ENCODE measurements at regions not wholly inside any gene's neighbourhood (a gene's known extent, or its start where the extent isn't known, plus 50 kb on each side); places are given as distances from the start of the nearest gene placed in this dataset.

DNA sequence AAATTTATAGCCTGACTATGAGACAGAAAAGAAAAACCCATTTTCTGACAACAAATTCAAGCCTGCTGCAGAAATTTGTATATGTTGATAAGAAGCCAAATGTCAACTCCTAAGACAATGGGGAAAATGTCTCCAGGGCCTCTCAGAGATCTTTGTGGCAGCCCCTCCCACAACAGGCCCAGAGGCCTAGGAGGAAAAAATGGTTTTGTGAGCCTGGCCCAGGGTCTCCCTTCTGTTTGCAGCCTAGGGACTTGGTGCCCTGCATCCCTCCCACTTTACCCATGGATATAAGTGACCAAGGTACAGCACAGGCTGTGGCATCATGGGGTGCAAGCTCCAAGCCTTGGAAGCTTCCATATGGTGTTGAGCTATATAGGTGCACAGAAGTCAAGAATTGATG, 740.2 kb downstream of the SEMA5A start:
- H3K36me3 Mint-ChIP-seq (ENCODE audit: low read depth), result no peaks in the 10 kb centered on the region
- no peak for DNase-seq
- H3K4me3 Mint-ChIP-seq, result no peak overlapping the region
- H3K9me3 Mint-ChIP-seq (ENCODE audit: insufficient read depth), result peaks cover 23% of the 10 kb centered on the region
- H3K27me3 Mint-ChIP-seq (ENCODE audit: low read depth), result no peaks in the 10 kb centered on the region
- no peaks in the 10 kb centered on the region for H3K4me1 Mint-ChIP-seq (ENCODE audit: low read depth)
- POLR2A ChIA-PET, result no interaction called here
- no peak overlapping the region for H3K27ac Mint-ChIP-seq
- CTCF ChIA-PET, result no interaction called here
- ATAC-seq, result no peak

DNA sequence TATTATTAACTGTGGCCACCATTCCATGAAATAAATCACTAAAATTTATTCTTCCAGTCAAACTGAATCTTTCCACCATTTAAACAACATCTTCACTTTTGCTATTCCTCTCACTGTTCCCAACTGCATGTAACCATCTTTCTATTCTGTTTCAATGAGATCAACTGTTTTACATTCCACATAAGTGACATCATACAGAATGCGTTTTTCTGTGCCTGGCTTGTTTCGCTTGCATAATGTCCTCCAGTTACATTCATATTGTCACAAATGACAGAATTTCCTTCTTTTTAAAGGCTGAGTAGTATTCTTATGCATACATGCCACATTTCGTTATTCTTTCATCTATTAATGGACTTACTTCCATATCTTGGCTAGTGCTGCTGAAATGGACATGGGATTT, 738.2 kb downstream of the SEMA5A start:
- Mint-ChIP-seq H3K27ac (no peak overlapping the region), H3K36me3 (ENCODE audit: low read depth) (no peaks in the 10 kb centered on the region), H3K4me3 (no peak overlapping the region), H3K4me1 (ENCODE audit: low read depth) (no peaks in the 10 kb centered on the region), H3K9me3 (ENCODE audit: insufficient read depth) (peaks cover 23% of the 10 kb centered on the region), H3K27me3 (ENCODE audit: low read depth) (no peaks in the 10 kb centered on the region)
- POLR2A ChIA-PET, result no interaction called here
- ATAC-seq (no peak), DNase-seq (no peak)
- CTCF ChIA-PET, result no interaction called here

DNA sequence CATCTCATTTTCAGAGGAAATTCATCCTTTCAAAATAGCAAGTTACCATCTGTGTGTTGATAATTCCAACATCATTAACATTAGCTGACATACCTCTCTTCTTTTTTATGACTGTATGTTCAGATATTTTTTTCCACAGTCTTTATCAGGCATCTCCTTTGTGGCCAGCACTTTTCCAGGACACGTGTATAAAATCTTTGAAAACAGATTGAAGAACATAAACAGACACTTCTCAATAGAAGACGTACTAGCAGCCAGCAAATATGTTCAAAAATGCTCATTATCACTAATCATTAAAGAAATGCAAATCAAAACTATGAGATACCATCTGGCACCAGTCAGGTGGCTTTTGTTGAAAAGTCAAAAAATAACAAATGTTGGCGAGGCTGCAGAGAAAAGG, 734.3 kb downstream of the SEMA5A start:
- ChIA-PET POLR2A (no interaction called here), CTCF (no interaction called here)
- no peaks in the 10 kb centered on the region for H3K4me1 Mint-ChIP-seq (ENCODE audit: low read depth)
- H3K27me3 Mint-ChIP-seq (ENCODE audit: low read depth), result no peaks in the 10 kb centered on the region
- no peak overlapping the region for H3K27ac Mint-ChIP-seq
- H3K36me3 Mint-ChIP-seq (ENCODE audit: low read depth), result no peaks in the 10 kb centered on the region
- H3K4me3 Mint-ChIP-seq, result no peak overlapping the region
- peaks cover 11% of the 10 kb centered on the region for H3K9me3 Mint-ChIP-seq (ENCODE audit: insufficient read depth)
- no peak for DNase-seq
- no peak for ATAC-seq

DNA sequence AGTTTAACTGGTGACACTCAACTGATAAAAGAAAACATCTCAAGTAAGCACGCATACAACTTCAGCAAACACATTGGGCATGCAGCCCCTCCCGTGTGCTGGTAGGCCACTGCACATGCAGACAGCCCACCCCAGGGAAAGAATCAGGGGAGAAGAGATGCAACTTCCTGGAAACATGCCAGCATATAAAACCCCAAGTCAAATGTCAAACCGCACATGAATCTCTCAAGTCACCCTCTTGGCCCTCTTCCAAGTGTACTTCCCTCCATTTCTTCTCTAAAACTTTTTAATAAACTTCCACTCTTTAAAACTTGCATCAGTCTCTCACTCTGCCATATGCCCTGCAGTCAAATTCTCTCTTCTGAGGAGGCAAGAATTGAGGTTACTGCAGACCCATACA, 732.7 kb downstream of the SEMA5A start:
- no peaks in the 10 kb centered on the region for H3K36me3 Mint-ChIP-seq (ENCODE audit: low read depth)
- H3K4me3 Mint-ChIP-seq, result no peak overlapping the region
- DNase-seq (no peak), ATAC-seq (no peak)
- H3K27me3 Mint-ChIP-seq (ENCODE audit: low read depth), result no peaks in the 10 kb centered on the region
- POLR2A ChIA-PET, result no interaction called here
- H3K27ac Mint-ChIP-seq, result no peak overlapping the region
- peaks cover 7% of the 10 kb centered on the region for H3K9me3 Mint-ChIP-seq (ENCODE audit: insufficient read depth)
- CTCF ChIA-PET, result no interaction called here
- H3K4me1 Mint-ChIP-seq (ENCODE audit: low read depth), result no peaks in the 10 kb centered on the region

DNA sequence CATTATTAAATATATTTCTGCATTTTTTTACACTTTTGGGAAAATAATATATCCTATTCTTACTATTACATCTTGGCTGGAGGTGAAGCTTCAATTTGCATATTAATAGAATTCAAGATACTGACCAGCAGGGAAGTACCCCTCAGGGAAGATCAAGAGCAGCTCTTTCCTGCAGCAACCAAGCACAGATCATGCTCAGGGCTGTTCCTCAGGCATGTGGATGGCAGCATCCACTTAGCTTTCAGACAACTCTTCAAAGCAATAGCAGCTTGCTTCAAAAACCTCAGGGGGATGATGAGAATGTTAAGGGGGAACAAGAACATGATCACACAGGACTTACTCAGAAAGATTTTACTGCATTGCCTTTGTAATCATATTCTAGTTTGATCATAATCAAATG, 731.8 kb downstream of the SEMA5A start:
- POLR2A ChIA-PET, result no interaction called here
- peaks cover 7% of the 10 kb centered on the region for H3K9me3 Mint-ChIP-seq (ENCODE audit: insufficient read depth)
- H3K36me3 Mint-ChIP-seq (ENCODE audit: low read depth), result no peaks in the 10 kb centered on the region
- H3K27ac Mint-ChIP-seq, result no peak overlapping the region
- CTCF ChIA-PET, result no interaction called here
- no peaks in the 10 kb centered on the region for H3K27me3 Mint-ChIP-seq (ENCODE audit: low read depth)
- no peak for ATAC-seq
- H3K4me1 Mint-ChIP-seq (ENCODE audit: low read depth), result no peaks in the 10 kb centered on the region
- no peak overlapping the region for H3K4me3 Mint-ChIP-seq
- no peak for DNase-seq

DNA sequence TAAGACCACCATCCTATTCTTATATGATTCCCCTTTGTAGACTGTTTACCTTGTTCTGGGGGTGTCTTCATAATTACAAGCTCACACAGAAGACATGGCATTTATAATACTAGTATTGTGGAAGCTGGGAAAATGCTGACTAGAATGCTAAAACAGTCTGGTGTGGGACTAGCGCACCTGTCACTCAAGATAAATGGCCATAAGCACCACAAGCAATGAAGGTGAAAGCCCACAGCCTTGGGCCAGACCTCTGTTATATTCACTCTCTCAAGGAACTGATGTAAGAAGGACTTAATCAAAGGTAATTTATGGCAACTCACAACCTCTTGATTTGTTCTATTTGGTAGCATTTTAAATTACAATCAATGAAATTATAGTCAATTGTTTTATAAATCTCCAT, 721.5 kb downstream of the SEMA5A start:
- no peaks in the 10 kb centered on the region for H3K9me3 Mint-ChIP-seq (ENCODE audit: insufficient read depth)
- H3K36me3 Mint-ChIP-seq (ENCODE audit: low read depth), result no peaks in the 10 kb centered on the region
- no peaks in the 10 kb centered on the region for H3K27me3 Mint-ChIP-seq (ENCODE audit: low read depth)
- no peak overlapping the region for H3K27ac Mint-ChIP-seq
- DNase-seq (no peak), ATAC-seq (no peak)
- H3K4me3 Mint-ChIP-seq, result no peak overlapping the region
- ChIA-PET CTCF (no interaction called here), POLR2A (no interaction called here)
- no peaks in the 10 kb centered on the region for H3K4me1 Mint-ChIP-seq (ENCODE audit: low read depth)

DNA sequence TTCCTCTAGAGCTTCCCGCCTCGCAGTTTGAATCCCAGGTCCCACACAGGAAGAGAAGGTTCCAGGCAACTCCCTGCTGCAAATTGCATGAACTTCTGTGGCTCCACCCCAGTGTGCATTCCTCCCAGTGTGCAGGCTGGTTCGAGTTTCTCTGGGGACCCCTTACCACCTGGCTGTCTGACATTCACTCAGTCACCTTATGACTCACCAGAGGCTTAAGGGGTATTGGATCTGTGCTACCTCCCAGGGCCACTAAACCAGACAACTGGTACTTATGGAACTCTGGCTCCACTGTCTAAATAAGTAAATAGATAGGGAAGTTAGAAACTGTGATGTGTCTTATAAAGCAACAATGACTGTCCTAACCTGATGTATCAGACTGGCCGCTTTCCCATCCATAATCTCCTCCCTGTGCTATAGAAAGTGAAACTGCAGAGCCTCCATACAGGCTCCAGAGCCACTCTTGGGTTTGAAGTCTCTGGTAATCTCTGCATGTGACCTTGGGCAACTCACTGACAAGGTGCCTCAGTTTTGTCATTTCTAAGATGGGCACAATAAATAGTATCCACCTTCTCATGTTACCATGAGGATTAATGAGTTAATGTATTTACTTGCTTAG, 720.6 kb downstream of the SEMA5A start:
- ATAC-seq, result no peak
- H3K4me3 Mint-ChIP-seq, result no peak overlapping the region
- H3K36me3 Mint-ChIP-seq (ENCODE audit: low read depth), result no peaks in the 10 kb centered on the region

DNA sequence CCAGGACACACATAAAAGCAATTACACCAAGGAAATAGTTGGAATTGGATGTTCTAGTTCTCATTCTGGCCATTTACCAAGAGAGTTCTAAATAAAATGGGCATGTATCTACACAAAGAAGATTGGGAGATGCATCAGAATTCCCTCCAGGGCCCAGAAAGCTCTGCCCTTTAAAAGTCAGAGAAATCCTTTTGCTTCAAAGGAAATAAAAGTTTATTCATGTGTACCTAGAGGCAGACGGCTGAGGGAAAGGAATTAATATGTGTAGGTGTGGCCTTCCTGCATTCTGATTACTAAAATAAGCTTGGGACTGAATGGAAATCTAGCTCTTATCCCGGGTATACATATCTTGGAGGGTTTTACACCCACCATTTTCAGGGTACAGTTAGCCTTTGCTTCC, 719.4 kb downstream of the SEMA5A start:
- POLR2A ChIA-PET, result no interaction called here
- no peak for ATAC-seq

More for the DNA sequence above, 720.6 kb downstream of the SEMA5A start:
- ChIA-PET CTCF (no interaction called here), POLR2A (no interaction called here)
- Mint-ChIP-seq H3K27me3 (ENCODE audit: low read depth) (no peaks in the 10 kb centered on the region), H3K9me3 (ENCODE audit: insufficient read depth) (no peaks in the 10 kb centered on the region), H3K27ac (no peak overlapping the region), H3K4me1 (ENCODE audit: low read depth) (no peaks in the 10 kb centered on the region)
- DNase-seq, result no peak

DNA sequence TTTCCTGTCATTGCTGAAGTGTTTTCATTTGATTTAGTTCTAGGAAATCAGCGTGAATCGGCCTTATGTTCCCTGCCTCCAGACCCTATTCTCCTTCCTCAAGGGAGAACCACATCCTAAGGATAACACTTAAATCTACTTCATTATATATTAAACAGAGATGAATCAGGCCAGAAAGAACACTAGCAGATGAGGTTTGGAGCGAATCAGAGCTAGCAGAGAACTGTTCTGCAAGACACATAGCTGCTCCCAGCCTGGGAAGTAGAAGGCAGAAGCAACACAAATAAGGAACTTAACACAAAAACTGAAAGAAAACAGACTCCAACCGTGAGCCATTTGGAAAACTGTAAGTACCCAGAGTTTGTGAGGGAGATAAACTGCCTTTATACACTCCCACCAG, 718.2 kb downstream of the SEMA5A start:
- Mint-ChIP-seq H3K27ac (no peak overlapping the region), H3K9me3 (ENCODE audit: insufficient read depth) (peaks cover 4% of the 10 kb centered on the region), H3K4me3 (no peak overlapping the region), H3K36me3 (ENCODE audit: low read depth) (no peaks in the 10 kb centered on the region), H3K4me1 (ENCODE audit: low read depth) (no peaks in the 10 kb centered on the region), H3K27me3 (ENCODE audit: low read depth) (no peaks in the 10 kb centered on the region)
- CTCF ChIA-PET, result no interaction called here
- DNase-seq (no peak), ATAC-seq (no peak)
- POLR2A ChIA-PET, result no interaction called here

More for the DNA sequence above, 719.4 kb downstream of the SEMA5A start:
- Mint-ChIP-seq H3K27ac (no peak overlapping the region), H3K36me3 (ENCODE audit: low read depth) (no peaks in the 10 kb centered on the region), H3K27me3 (ENCODE audit: low read depth) (no peaks in the 10 kb centered on the region), H3K9me3 (ENCODE audit: insufficient read depth) (no peaks in the 10 kb centered on the region), H3K4me3 (no peak overlapping the region), H3K4me1 (ENCODE audit: low read depth) (no peaks in the 10 kb centered on the region)
- CTCF ChIA-PET, result no interaction called here
- no peak for DNase-seq

DNA sequence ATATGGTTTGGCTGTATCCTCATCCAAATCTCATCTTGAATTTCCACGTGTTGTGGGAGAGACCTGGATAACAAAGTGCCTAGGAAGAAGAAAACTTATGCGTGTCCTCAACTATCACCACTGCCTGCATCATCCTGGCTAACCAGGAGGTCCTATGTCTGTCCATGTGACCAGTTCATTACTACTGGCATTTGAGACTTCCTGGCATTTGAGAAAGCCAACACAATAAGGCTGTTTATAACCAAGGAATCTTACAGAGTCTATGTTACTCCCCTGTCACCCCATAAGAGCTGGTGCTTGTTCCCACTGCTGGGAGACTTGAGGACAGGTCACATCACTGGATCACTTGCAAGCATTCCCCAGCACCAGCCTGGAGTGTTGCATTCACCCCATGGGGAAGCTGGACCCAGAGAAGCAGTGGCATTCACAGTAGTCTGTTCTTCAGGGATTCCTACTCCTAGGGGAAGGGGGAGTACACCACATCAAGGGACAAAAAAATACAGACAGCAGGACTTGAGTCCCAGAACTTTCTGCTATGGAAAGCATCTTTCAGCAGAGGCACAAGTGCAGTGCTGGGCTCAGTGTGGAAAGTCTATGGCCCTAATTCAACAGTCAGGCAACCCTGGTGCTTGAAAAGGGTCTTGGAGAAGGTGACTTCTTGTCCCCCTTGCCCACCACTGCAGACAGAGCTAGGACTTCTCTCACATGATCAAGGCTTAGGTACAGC, 717.1 kb downstream of the SEMA5A start:
- Mint-ChIP-seq H3K4me1 (ENCODE audit: low read depth) (no peaks in the 10 kb centered on the region), H3K27ac (no peak overlapping the region), H3K4me3 (no peak overlapping the region), H3K36me3 (ENCODE audit: low read depth) (no peaks in the 10 kb centered on the region), H3K9me3 (ENCODE audit: insufficient read depth) (peaks cover 7% of the 10 kb centered on the region), H3K27me3 (ENCODE audit: low read depth) (no peaks in the 10 kb centered on the region)
- ChIA-PET POLR2A (no interaction called here), CTCF (no interaction called here)
- ATAC-seq (no peak), DNase-seq (no peak)

DNA sequence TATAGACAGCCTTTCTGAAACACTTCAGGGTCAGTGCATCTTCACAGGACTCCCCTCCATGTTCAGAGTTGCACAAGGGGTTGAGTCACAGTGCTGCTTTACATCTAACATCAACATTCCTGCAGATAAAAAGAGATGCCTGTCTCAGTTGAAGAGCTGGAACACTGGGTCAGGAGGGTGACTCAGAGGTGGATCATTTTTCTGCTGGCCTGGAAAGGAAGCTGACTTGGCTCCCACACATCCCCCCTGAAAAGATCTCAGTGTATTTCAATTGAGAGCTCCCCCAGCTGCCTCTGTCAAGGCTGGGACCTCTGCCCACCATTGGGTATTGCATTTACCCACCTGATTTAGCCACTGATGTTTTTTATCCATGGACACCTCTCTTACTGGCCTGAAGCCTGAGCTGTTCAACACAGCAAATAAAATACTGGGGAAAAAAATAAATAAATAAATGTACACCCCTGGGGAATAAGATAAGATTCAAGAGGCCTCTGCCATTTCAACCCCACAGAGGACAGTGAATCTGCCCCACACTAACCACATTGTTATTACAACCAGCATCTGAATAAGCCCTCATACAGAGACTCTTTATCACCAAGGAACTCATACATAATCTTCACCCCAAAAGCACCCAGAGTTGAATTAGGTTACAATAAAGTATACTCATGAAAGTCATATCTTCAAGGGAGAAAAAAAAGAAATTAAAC, 716.4 kb downstream of the SEMA5A start:
- CTCF ChIA-PET, result no interaction called here

DNA sequence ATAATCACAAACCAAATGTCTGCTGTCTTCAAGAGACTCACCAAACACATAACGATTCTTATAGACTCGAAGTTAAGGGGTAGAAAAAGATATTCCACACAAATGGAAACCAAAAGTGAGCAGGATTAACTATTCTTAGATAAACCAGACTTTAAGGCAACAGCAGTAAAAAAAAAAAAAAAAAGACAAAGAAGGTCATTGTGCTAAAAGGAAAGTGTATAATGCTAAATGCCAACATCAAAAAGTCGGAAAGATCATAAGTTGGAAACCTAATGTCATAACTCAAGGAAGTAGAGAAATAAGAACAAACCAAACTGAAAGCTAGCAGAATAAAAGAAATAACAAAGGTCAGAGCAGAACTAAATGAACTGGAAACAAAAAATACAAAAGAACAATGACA, 714.6 kb downstream of the SEMA5A start:
- ChIA-PET CTCF (no interaction called here), POLR2A (no interaction called here)
- H3K36me3 Mint-ChIP-seq (ENCODE audit: low read depth), result no peaks in the 10 kb centered on the region
- H3K27ac Mint-ChIP-seq, result no peak overlapping the region
- no peaks in the 10 kb centered on the region for H3K27me3 Mint-ChIP-seq (ENCODE audit: low read depth)
- no peak for ATAC-seq
- peaks cover 7% of the 10 kb centered on the region for H3K9me3 Mint-ChIP-seq (ENCODE audit: insufficient read depth)
- no peak for DNase-seq
- H3K4me1 Mint-ChIP-seq (ENCODE audit: low read depth), result no peaks in the 10 kb centered on the region
- no peak overlapping the region for H3K4me3 Mint-ChIP-seq

More for the DNA sequence above, 716.4 kb downstream of the SEMA5A start:
- Mint-ChIP-seq H3K4me1 (ENCODE audit: low read depth) (no peaks in the 10 kb centered on the region), H3K27me3 (ENCODE audit: low read depth) (no peaks in the 10 kb centered on the region), H3K4me3 (no peak overlapping the region), H3K36me3 (ENCODE audit: low read depth) (no peaks in the 10 kb centered on the region), H3K27ac (no peak overlapping the region), H3K9me3 (ENCODE audit: insufficient read depth) (peaks cover 7% of the 10 kb centered on the region)
- ATAC-seq (no peak), DNase-seq (no peak)
- POLR2A ChIA-PET, result no interaction called here

Data from activated CD8-positive, alpha-beta T cell treated with anti-CD3 and anti-CD28 coated beads, Interleukin-2, amount 10 ng/mL, durations not matched to agents 7 days and 5 days (primary cell).